HUES64 (cell line): ENCODE measurements at regions not wholly inside any gene's neighbourhood (a gene's known extent, or its start where the extent isn't known, plus 50 kb on each side); places are given as distances from the start of the nearest gene placed in this dataset.
"Not testable (repeated sequence)": the region's sequence is repeated elsewhere in the genome, so short reads cannot be mapped to it uniquely, and the experiment has no call there.

Experiments
- H3K27ac ChIP-seq: 2 replicates; pipeline ENCODE4 v1.7.0; 2013; ENCODE audit warnings: low read depth, low read length, inconsistent platforms
- H3K27me3 ChIP-seq: 2 replicates; pipeline ENCODE4 v1.6.1; 2013; ENCODE audit warnings: mild to moderate bottlenecking, low read length; ENCODE audit not compliant: insufficient read depth
- H3K36me3 ChIP-seq: 2 replicates; pipeline ENCODE4 v1.6.1; 2013; ENCODE audit warnings: mild to moderate bottlenecking, low read length; ENCODE audit not compliant: insufficient read depth
- H3K4me1 ChIP-seq: 2 replicates; pipeline ENCODE4 v1.6.1; 2013; ENCODE audit warnings: mild to moderate bottlenecking, low read length, moderate library complexity; ENCODE audit not compliant: insufficient read depth
- H3K4me3 ChIP-seq: 2 replicates; pipeline ENCODE4 v1.5.1; 2013; ENCODE audit warnings: mild to moderate bottlenecking, low read length, moderate library complexity
- H3K9ac ChIP-seq: 2 replicates; pipeline ENCODE4 v1.6.1; 2013; ENCODE audit warnings: mild to moderate bottlenecking, low read depth, low read length
- H3K9me3 ChIP-seq: 2 replicates; pipeline ENCODE4 v1.6.1; 2013; ENCODE audit warnings: low read depth, low read length; ENCODE audit not compliant: insufficient read depth
- WGBS: fragments of 150-250, 120-280 bp; methylation state at CpG from one replicate; pipeline ENCODE4 v1.1.7; 2013; ENCODE audit warnings: missing lambda C conversion rate; 5-methylcytosine and 5-hydroxymethylcytosine counted together

DNA sequence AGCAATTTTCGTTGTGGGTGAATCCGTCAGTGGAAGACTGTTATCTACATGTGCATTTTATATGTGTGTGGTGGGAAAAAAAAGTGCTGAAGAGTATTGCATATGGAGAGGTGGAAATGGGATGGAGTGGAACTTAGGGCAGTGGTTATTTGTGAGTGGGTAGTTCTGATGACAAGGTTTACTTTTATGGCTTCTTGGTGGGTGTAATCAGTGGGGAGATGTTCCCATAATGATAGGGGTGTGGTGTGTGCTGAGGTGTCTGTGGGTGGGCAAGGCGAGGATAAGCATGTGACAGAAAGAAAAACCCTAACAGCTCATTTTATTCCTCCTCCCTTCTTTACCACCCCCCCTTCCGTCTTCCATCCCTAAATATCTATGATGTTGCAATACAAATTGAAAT is 288.1 kb downstream of the NUF2 start:
- H3K9ac ChIP-seq: no peak overlapping the region
- no peaks in the 10 kb centered on the region for H3K27me3 ChIP-seq
- no peaks in the 10 kb centered on the region for H3K9me3 ChIP-seq
- H3K4me3 ChIP-seq: no peak overlapping the region
- WGBS: 97% methylated on average over 2 of the region's 4 CpGs
- H3K4me1 ChIP-seq: peaks cover 29% of the 10 kb centered on the region
- H3K36me3 ChIP-seq: no peaks in the 10 kb centered on the region
- no peak overlapping the region for H3K27ac ChIP-seq

DNA sequence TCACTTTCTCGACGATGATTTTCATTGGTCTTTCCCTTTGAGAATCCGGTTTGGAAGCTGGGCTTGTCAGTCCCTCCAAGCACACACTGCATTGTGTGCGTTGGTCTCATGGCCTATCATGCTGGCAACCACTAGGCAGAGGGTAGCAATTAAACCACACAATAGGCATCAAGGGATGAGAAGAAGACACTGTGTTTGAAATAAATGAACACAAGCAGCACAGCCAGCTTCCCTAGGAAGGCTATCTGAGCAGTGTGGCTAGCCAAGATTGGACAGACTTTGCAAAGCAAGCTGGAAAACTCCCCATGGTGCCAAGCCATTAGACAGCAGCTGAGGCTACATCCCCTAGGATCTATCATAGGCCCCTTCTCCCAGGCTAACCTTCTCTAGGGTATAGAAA is 288.7 kb downstream of the NUF2 start:
- no peaks in the 10 kb centered on the region for H3K9me3 ChIP-seq
- no peak overlapping the region for H3K27ac ChIP-seq
- H3K4me3 ChIP-seq: no peak overlapping the region
- H3K9ac ChIP-seq: no peak overlapping the region
- WGBS: 92% methylated on average over 4 of the region's 4 CpGs
- H3K4me1 ChIP-seq: peaks cover 36% of the 10 kb centered on the region
- no peaks in the 10 kb centered on the region for H3K27me3 ChIP-seq
- H3K36me3 ChIP-seq: no peaks in the 10 kb centered on the region

DNA sequence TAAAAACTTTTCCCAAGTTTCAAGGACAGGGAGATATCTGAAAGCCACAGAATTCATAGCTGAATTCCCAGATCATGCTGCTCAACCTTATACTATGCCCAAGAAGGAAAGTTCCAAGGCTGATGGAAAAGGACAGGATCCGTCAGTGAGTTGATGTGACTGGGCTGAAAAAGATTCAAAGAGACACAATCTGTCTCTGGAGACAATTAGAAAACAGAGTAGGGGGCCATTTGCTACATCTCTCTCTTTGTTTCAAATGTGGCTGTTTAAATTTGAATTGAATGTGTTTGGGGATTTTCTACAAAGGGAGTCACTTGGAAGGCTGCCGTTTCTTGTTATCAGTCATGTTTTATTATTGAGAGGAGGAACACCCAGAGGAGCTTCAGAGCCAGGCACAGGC is 292.6 kb downstream of the NUF2 start:
- Histone ChIP-seq H3K27ac (peak overlapping the region; percentile 11; the same call in 1 of the 2 replicates), H3K27me3 (no peaks in the 10 kb centered on the region), H3K4me1 (peaks cover 41% of the 10 kb centered on the region), H3K4me3 (no peak overlapping the region), H3K9ac (no peak overlapping the region), H3K36me3 (no peaks in the 10 kb centered on the region), H3K9me3 (no peaks in the 10 kb centered on the region; the same call in 1 of the 2 replicates)
- 41% methylated on average over 2 of the region's 2 CpGs for WGBS

- H3K27me3 ChIP-seq: no peaks in the 10 kb centered on the region
- no peak overlapping the region for H3K27ac ChIP-seq
- H3K4me1 ChIP-seq: no peaks in the 10 kb centered on the region
- H3K9me3 ChIP-seq: peaks cover 19% of the 10 kb centered on the region
- no peaks in the 10 kb centered on the region for H3K36me3 ChIP-seq
- H3K9ac ChIP-seq: no peak overlapping the region
- H3K4me3 ChIP-seq: no peak overlapping the region
Observed at GRCh38 chr1:163628034-163628773, 306.4 kb downstream of the NUF2 start.

DNA sequence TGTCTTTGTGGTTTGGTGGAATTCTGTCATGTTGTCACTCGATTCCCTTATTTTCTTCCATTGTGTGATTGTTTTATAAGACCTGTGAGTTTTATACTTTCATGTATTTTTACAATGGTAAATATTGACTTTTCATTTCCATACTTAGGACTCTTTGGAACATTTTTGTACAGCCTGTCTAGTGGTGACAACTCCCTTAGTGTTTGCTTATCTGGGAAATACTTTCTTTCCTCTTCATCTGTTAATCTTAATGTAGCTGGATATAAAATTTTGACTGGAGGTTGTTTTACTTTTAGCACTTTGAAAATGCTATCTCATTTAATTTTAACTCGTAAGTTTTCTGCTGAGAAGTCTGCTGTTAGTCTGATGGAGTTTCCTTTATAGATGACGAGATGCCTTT is 310.5 kb downstream of the NUF2 start:
- no peak overlapping the region for H3K27ac ChIP-seq

DNA sequence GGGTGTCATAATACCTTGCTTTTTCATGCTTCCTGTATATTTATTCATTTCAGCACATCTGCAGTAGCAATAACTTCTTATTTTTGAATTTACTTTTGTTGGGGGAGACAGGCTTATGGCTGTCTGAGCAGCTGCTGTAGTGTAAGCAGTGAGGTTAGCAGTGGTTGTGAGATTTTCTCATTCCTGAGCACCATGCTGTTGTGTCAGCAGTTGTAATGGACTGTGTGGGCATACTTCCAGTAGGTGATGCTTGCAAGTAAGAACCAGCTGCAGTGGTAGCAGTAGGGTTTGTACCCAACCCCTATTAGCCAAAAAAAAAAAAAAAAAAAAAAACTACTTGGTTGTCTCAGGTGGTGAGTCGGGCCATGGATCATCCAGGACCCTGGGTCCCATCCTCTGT is 311.6 kb downstream of the NUF2 start:
- Histone ChIP-seq H3K4me1 (no peaks in the 10 kb centered on the region), H3K4me3 (no peak overlapping the region), H3K27me3 (no peaks in the 10 kb centered on the region), H3K36me3 (no peaks in the 10 kb centered on the region), H3K9me3 (peaks cover 25% of the 10 kb centered on the region), H3K9ac (no peak overlapping the region), H3K27ac (no peak overlapping the region)
- 96% methylated on average over 1 of the region's 1 CpG for WGBS

More for the DNA sequence above, 310.5 kb downstream of the NUF2 start:
- H3K4me1 ChIP-seq: no peaks in the 10 kb centered on the region
- no peaks in the 10 kb centered on the region for H3K36me3 ChIP-seq
- peaks cover 25% of the 10 kb centered on the region for H3K9me3 ChIP-seq
- no peak overlapping the region for H3K4me3 ChIP-seq
- WGBS: 97% methylated on average over 2 of the region's 3 CpGs
- no peaks in the 10 kb centered on the region for H3K27me3 ChIP-seq
- no peak overlapping the region for H3K9ac ChIP-seq

GRCh38 chr1:163645676-163646075 is 323.9 kb downstream of the NUF2 start:
- H3K4me3 ChIP-seq, H3K36me3 ChIP-seq, H3K9ac ChIP-seq, H3K4me1 ChIP-seq, H3K27ac ChIP-seq, H3K9me3 ChIP-seq, H3K27me3 ChIP-seq: not testable (repeated sequence)
- WGBS: 92% methylated on average over 25 of the region's 25 CpGs

DNA sequence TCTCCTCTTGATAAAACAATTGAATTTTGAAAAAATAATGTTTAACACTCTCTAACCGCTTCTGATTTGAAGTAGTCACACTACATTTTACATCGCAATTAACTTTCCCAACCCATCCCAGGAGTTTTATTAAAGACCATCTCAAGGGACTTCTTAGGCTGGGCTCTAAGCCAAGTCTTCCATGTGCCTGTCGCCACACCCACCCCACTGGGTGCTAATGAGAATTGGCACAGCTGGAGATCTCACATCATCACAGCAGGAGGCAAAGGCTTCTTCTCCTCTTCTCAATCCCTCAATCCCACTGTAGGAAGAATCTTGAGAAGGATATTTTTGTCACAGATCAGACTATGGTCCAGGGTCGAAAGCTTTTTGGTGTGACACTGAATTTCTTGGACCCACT is 328.9 kb downstream of the NUF2 start:
- Histone ChIP-seq H3K4me3 (no peak overlapping the region), H3K9ac (no peak overlapping the region), H3K9me3 (no peaks in the 10 kb centered on the region), H3K4me1 (peaks cover 8% of the 10 kb centered on the region; the same call in 1 of the 2 replicates), H3K27ac (no peak overlapping the region), H3K36me3 (no peaks in the 10 kb centered on the region), H3K27me3 (no peaks in the 10 kb centered on the region)
- 90% methylated on average over 4 of the region's 4 CpGs for WGBS

GRCh38 chr1:163652441-163652840 is 330.7 kb downstream of the NUF2 start:
- Histone ChIP-seq H3K9ac (no peak overlapping the region), H3K27me3 (no peaks in the 10 kb centered on the region), H3K4me3 (no peak overlapping the region), H3K27ac (no peak overlapping the region), H3K36me3 (no peaks in the 10 kb centered on the region), H3K9me3 (no peaks in the 10 kb centered on the region), H3K4me1 (peaks cover 8% of the 10 kb centered on the region; the same call in 1 of the 2 replicates)

GRCh38 chr1:163655565-163655964 is 333.8 kb downstream of the NUF2 start:
- no peak overlapping the region for H3K9ac ChIP-seq
- H3K27me3 ChIP-seq: no peaks in the 10 kb centered on the region
- peaks cover 8% of the 10 kb centered on the region; the same call in 1 of the 2 replicates for H3K4me1 ChIP-seq
- H3K27ac ChIP-seq: no peak overlapping the region
- H3K9me3 ChIP-seq: no peaks in the 10 kb centered on the region
- H3K4me3 ChIP-seq: no peak overlapping the region
- H3K36me3 ChIP-seq: no peaks in the 10 kb centered on the region

- Histone ChIP-seq H3K9me3 (no peaks in the 10 kb centered on the region), H3K27me3 (no peaks in the 10 kb centered on the region), H3K4me1 (peaks cover 8% of the 10 kb centered on the region; the same call in 1 of the 2 replicates), H3K4me3 (no peak overlapping the region), H3K27ac (no peak overlapping the region), H3K9ac (no peak overlapping the region), H3K36me3 (no peaks in the 10 kb centered on the region)
- 90% methylated on average over 4 of the region's 4 CpGs for WGBS
Observed at GRCh38 chr1:163656095-163656759, 334.5 kb downstream of the NUF2 start.
